ENCODE measurements at regions not wholly inside any gene's neighbourhood (a gene's known extent, or its start where the extent isn't known, plus 50 kb on each side); places are given as distances from the start of the nearest gene placed in this dataset.

GRCh38 chr13:109691689-109692088 lies 94.7 kb downstream of the IRS2 start:
- no peak overlapping the region for H2BK20ac ChIP-seq (ENCODE audit: low read depth, low read length, poor library complexity, severe bottlenecking)
- no peak overlapping the region for H3K9ac ChIP-seq (ENCODE audit: extremely low read depth, insufficient read length, low read length)
- no peak overlapping the region for H3T11ph ChIP-seq (ENCODE audit: low read length)
- H2BK12ac ChIP-seq (ENCODE audit: insufficient read length, low read depth, low read length), result no peak overlapping the region
- no peak overlapping the region for H3K4me2 ChIP-seq (ENCODE audit: insufficient read depth, insufficient read length, low read length)
- H3K23ac ChIP-seq (ENCODE audit: insufficient read length, low read depth, low read length), result no peak overlapping the region
- peaks cover 2% of the 10 kb centered on the region for H3K4me1 ChIP-seq (ENCODE audit: insufficient read depth, low read length)
- no CpG with 5 or more reads among the region's 1 CpG for WGBS (ENCODE audit: extremely low coverage, insufficient read length, low lambda C conversion rate)
- no peak for DNase-seq
- no peak overlapping the region for H2BK120ac ChIP-seq (ENCODE audit: low read depth, low read length, poor library complexity, severe bottlenecking)
- no peaks in the 10 kb centered on the region for H3K79me2 ChIP-seq (ENCODE audit: insufficient read depth, low read length)
- no peak overlapping the region for H3K27ac ChIP-seq (ENCODE audit: insufficient read length, low read depth, low read length)
- H2AK5ac ChIP-seq (ENCODE audit: insufficient read length, low read length), result no peak overlapping the region
- H4K20me1 ChIP-seq (ENCODE audit: control insufficient read depth, insufficient read depth, insufficient read length), result no peaks in the 10 kb centered on the region
- Mint-ChIP-seq H3K9me3 (no peaks in the 10 kb centered on the region; a peak in 1 of 5 replicates), H3K36me3 (ENCODE audit: insufficient read depth in 1 of 3, low read depth in 3 of 3) (no peaks in the 10 kb centered on the region), H3K27me3 (ENCODE audit: low read depth) (no peaks in the 10 kb centered on the region; the same call in 1 of the 2 replicates), H3K4me1 (peaks cover 18 to 27% of the 10 kb centered on the region in 2 experiments), H3K27ac (no peak overlapping the region), H3K4me3 (no peak overlapping the region)
- TF ChIP-seq CTCF (conservative IDR thresholded peaks at IDR 0.05), result no peak
- H3K79me1 ChIP-seq (ENCODE audit: insufficient read depth, low read depth, low read length, poor library complexity, severe bottlenecking), result no peaks in the 10 kb centered on the region
- H3K14ac ChIP-seq (ENCODE audit: insufficient read depth, low read length), result no peak overlapping the region
- H3K27me3 ChIP-seq (ENCODE audit: insufficient read depth, low read length), result no peaks in the 10 kb centered on the region
- no peak overlapping the region for H4K5ac ChIP-seq (ENCODE audit: insufficient read length, low read depth, low read length)
- no peak overlapping the region for H2BK15ac ChIP-seq (ENCODE audit: low read depth, low read length)
- H3K9me3 ChIP-seq (ENCODE audit: control insufficient read depth, low read depth, low read length), result no peaks in the 10 kb centered on the region
- H3K56ac ChIP-seq (ENCODE audit: insufficient read length, low read depth, low read length), result no peak overlapping the region
- no peaks in the 10 kb centered on the region for H3K23me2 ChIP-seq (ENCODE audit: insufficient read length, low read depth, low read length, poor library complexity, severe bottlenecking)
- no peak overlapping the region for H3K18ac ChIP-seq (ENCODE audit: insufficient read length, low read depth, low read length)
- no peak overlapping the region for H4K8ac ChIP-seq (replicated peaks; ENCODE audit: insufficient read length, low read depth, low read length)
- no peak overlapping the region for H2AFZ ChIP-seq (ENCODE audit: low read length)
- no peak overlapping the region for H4K91ac ChIP-seq (ENCODE audit: insufficient read length, low read depth, low read length)
- no peak overlapping the region for H2BK5ac ChIP-seq (ENCODE audit: insufficient read length, low read length)
- H3K4ac ChIP-seq (ENCODE audit: low read depth, low read length), result no peak overlapping the region

Data from H9 (cell line).